Non-pigmented ciliary epithelial cell (primary cell): ENCODE measurements at regions not wholly inside any gene's neighbourhood (a gene's known extent, or its start where the extent isn't known, plus 50 kb on each side); places are given as distances from the start of the nearest gene placed in this dataset.

Source experiments
- DNase-seq: peaks from one replicate; pipeline ENCODE4 v3.0.0-alpha.2; 2010; ENCODE audit warnings: low read depth

GRCh38 chr2:122875091-122875865 lies 1119.8 kb downstream of the TSN start:
- DNase-seq, result no peak

GRCh38 chr2:122883849-122884248 lies 1128.4 kb downstream of the TSN start:
- DNase-seq, result no peak

- no peak for DNase-seq
These were observed 1129.4 kb downstream of the TSN start for GRCh38 chr2:122884889-122885288.

GRCh38 chr2:122885436-122885835 lies 1130.0 kb downstream of the TSN start:
- no peak for DNase-seq

GRCh38 chr2:122886479-122887145 lies 1131.2 kb downstream of the TSN start:
- no peak for DNase-seq

GRCh38 chr2:122899614-122900013 lies 1125.5 kb upstream of the CNTNAP5 start:
- DNase-seq, result no peak

- DNase-seq, result no peak
These were observed 1119.7 kb upstream of the CNTNAP5 start for GRCh38 chr2:122905431-122905830.

- DNase-seq, result no peak
These were observed 1116.9 kb upstream of the CNTNAP5 start for GRCh38 chr2:122908159-122908558.

GRCh38 chr2:122927197-122927596 lies 1097.9 kb upstream of the CNTNAP5 start:
- DNase-seq, result no peak

GRCh38 chr2:122927710-122928557 lies 1097.2 kb upstream of the CNTNAP5 start:
- no peak for DNase-seq

- no peak for DNase-seq
These were observed 1095.7 kb upstream of the CNTNAP5 start for GRCh38 chr2:122929347-122929746.

GRCh38 chr2:122935506-122935905 lies 1089.6 kb upstream of the CNTNAP5 start:
- DNase-seq, result no peak

- no peak for DNase-seq
These were observed 1085.3 kb upstream of the CNTNAP5 start for GRCh38 chr2:122939796-122940195.

GRCh38 chr2:122949523-122949922 lies 1075.6 kb upstream of the CNTNAP5 start:
- no peak for DNase-seq

- no peak for DNase-seq
These were observed 1069.3 kb upstream of the CNTNAP5 start for GRCh38 chr2:122955776-122956175.

- peak; percentile 20 for DNase-seq
These were observed 1064.1 kb upstream of the CNTNAP5 start for GRCh38 chr2:122960759-122961641.

- DNase-seq, result no peak
These were observed 1058.6 kb upstream of the CNTNAP5 start for GRCh38 chr2:122966461-122966860.

GRCh38 chr2:122977580-122977979 lies 1047.5 kb upstream of the CNTNAP5 start:
- no peak for DNase-seq

- no peak for DNase-seq
These were observed 1044.4 kb upstream of the CNTNAP5 start for GRCh38 chr2:122980671-122981070.

- no peak for DNase-seq
These were observed 1042.2 kb upstream of the CNTNAP5 start for GRCh38 chr2:122982936-122983335.

GRCh38 chr2:122988395-122989221 lies 1036.5 kb upstream of the CNTNAP5 start:
- no peak for DNase-seq
